Fibroblast of lung (primary cell): ENCODE measurements at regions not wholly inside any gene's neighbourhood (a gene's known extent, or its start where the extent isn't known, plus 50 kb on each side); places are given as distances from the start of the nearest gene placed in this dataset.

ENCODE experiments used
- EZH2 ChIP-seq: IDR thresholded peaks from 2 replicates; pipeline ENCODE4 v1.5.1; 2012; ENCODE audit warnings: low read length, control low read depth, mild to moderate bottlenecking; ENCODE audit errors: missing control alignments
- TF ChIP-seq, protein P1 (sequence below), 2 donors: IDR thresholded peaks in 1 of 2; conservative IDR thresholded peaks in 1 of 2; 1 replicate in 1 of 2; 2 replicates in 1 of 2; pipeline ENCODE4 v1.5.1; 2011 to 2012; ENCODE audit warnings: low read length in 2 of 2, control low read depth in 1 of 2, inconsistent platforms in 1 of 2, low read depth in 1 of 2, mild to moderate bottlenecking in 1 of 2

DNA sequence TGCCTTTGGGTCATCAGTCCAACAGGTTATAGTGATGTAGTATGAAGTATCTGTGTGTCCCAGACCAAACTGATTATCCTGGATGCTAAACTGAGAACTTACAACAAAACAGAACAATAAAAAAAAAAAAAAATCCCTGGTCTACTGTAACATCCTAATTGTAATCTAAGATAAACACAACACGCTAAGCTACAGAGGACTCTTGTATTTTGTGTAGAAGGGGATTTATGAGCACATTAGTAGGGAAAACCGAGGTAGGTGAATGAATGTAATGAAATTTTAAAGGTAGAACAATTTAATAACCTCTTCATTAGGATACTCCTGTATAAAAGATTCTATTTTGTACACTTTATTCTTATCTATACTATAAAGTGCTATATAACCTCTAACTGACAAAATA lies 424.1 kb downstream of the NDFIP2 start:
- TF ChIP-seq, protein P1, sequence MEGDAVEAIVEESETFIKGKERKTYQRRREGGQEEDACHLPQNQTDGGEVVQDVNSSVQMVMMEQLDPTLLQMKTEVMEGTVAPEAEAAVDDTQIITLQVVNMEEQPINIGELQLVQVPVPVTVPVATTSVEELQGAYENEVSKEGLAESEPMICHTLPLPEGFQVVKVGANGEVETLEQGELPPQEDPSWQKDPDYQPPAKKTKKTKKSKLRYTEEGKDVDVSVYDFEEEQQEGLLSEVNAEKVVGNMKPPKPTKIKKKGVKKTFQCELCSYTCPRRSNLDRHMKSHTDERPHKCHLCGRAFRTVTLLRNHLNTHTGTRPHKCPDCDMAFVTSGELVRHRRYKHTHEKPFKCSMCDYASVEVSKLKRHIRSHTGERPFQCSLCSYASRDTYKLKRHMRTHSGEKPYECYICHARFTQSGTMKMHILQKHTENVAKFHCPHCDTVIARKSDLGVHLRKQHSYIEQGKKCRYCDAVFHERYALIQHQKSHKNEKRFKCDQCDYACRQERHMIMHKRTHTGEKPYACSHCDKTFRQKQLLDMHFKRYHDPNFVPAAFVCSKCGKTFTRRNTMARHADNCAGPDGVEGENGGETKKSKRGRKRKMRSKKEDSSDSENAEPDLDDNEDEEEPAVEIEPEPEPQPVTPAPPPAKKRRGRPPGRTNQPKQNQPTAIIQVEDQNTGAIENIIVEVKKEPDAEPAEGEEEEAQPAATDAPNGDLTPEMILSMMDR (conservative IDR thresholded peaks at IDR 0.05 in 1 of 2, IDR thresholded peaks at IDR 0.05 in 1 of 2; ENCODE audit: low read depth in 1 of 2, low read length in 2 of 2) = no peak
- TF ChIP-seq EZH2 = no peak
